ENCODE measurements at regions not wholly inside any gene's neighbourhood (a gene's known extent, or its start where the extent isn't known, plus 50 kb on each side); places are given as distances from the start of the nearest gene placed in this dataset.

DNA sequence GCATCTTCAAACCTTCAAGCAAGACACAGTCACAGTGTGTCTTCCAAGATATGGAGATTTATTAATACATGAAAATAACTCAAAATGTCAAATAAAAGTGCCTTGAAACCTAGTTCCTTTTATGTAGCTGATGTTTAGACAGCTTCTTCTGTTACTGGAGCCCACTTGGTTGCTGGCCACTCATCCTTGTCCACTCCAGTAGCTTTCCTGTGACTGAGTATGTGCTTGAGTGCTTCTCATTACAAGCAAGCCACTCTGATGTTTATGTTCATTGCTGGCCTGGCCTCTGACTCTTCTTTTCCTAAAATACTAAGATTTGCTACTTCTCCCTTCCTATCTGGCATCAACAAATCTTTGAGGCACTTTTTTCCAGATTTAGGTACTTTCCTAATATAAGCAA lies 545.2 kb upstream of the MAN1A1 start:
- Mint-ChIP-seq H3K36me3 (no peaks in the 10 kb centered on the region), H3K27ac (no peak overlapping the region), H3K4me3 (no peak overlapping the region), H3K9me3 (peaks cover 0 to 2% (median 2%) of the 10 kb centered on the region in 7 donors), H3K27me3 (ENCODE audit: low read depth in 3 of 3) (peaks cover 0 to 1% (median 0%) of the 10 kb centered on the region in 3 donors), H3K4me1 (peaks cover 10% of the 10 kb centered on the region)
- Histone ChIP-seq H3K4me1 (ENCODE audit: control insufficient read depth in 1 of 2, insufficient read depth in 2 of 2, low read length in 2 of 2) (no peaks in the 10 kb centered on the region), H3K4me2 (replicated peaks; ENCODE audit: extremely low read depth, low read length, poor library complexity, severe bottlenecking) (no peak overlapping the region), H4K20me1 (ENCODE audit: insufficient read depth, low read length) (no peaks in the 10 kb centered on the region), H3K27ac (ENCODE audit: low read depth in 1 of 2, low read length in 2 of 2) (no peak overlapping the region), H3K4me3 (replicated peaks in 1 of 3; ENCODE audit: low read depth in 2 of 3, low read length in 3 of 3) (no peak overlapping the region), H3K9me3 (replicated peaks in 1 of 2; ENCODE audit: control insufficient read depth in 1 of 2, insufficient read depth in 1 of 2, low read length in 2 of 2) (no peaks in the 10 kb centered on the region), H3K9ac (ENCODE audit: insufficient read depth, low read length, poor library complexity, severe bottlenecking) (no peak overlapping the region), H2AFZ (ENCODE audit: insufficient read depth, low read depth, low read length, poor library complexity, severe bottlenecking) (no peak overlapping the region), H3K27me3 (ENCODE audit: control insufficient read depth in 2 of 2, insufficient read depth in 2 of 2, low read length in 2 of 2) (no peaks in the 10 kb centered on the region), H3K36me3 (replicated peaks in 1 of 2; ENCODE audit: control insufficient read depth in 1 of 2, insufficient read depth in 2 of 2, low read length in 2 of 2) (no peaks in the 10 kb centered on the region), H3K79me2 (ENCODE audit: insufficient read depth, low read length) (no peaks in the 10 kb centered on the region)
- TF ChIP-seq, protein P1, sequence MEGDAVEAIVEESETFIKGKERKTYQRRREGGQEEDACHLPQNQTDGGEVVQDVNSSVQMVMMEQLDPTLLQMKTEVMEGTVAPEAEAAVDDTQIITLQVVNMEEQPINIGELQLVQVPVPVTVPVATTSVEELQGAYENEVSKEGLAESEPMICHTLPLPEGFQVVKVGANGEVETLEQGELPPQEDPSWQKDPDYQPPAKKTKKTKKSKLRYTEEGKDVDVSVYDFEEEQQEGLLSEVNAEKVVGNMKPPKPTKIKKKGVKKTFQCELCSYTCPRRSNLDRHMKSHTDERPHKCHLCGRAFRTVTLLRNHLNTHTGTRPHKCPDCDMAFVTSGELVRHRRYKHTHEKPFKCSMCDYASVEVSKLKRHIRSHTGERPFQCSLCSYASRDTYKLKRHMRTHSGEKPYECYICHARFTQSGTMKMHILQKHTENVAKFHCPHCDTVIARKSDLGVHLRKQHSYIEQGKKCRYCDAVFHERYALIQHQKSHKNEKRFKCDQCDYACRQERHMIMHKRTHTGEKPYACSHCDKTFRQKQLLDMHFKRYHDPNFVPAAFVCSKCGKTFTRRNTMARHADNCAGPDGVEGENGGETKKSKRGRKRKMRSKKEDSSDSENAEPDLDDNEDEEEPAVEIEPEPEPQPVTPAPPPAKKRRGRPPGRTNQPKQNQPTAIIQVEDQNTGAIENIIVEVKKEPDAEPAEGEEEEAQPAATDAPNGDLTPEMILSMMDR (IDR thresholded peaks at IDR 0.05) = no peak
- intact Hi-C loops (cut with micrococcal nuclease) = no loop called here
- no peak for DNase-seq

DNA sequence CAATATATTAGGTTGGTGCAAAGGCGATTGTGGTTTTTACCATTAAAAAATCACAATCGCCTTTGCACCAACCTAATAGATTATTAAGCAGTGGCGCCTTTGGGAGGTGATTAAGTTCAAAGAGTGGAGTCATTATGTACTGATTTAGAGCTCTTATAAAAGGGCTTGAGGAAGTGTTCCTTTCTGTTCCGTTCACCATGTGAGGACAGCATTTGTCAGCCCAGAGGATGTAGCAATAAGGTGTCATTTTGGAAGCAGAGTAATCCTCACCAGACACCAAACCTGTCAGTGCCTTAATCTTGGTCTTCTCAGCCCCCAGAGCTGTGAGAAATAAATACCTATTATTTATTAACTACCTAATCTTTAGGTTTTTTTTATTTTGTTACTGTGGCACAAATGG lies 542.1 kb upstream of the MAN1A1 start:
- no peak overlapping the region for H3K4me2 ChIP-seq (replicated peaks; ENCODE audit: extremely low read depth, low read length, poor library complexity, severe bottlenecking)
- Mint-ChIP-seq H3K27ac (no peak overlapping the region), H3K4me3 (no peak overlapping the region), H3K36me3 (no peaks in the 10 kb centered on the region), H3K4me1 (no peaks in the 10 kb centered on the region), H3K9me3 (peaks cover 0 to 7% (median 1%) of the 10 kb centered on the region in 7 donors), H3K27me3 (ENCODE audit: low read depth in 3 of 3) (peaks cover 0 to 1% (median 0%) of the 10 kb centered on the region in 3 donors)
- TF ChIP-seq, protein P1 (IDR thresholded peaks at IDR 0.05) = no peak
- no peak overlapping the region for H3K9ac ChIP-seq (ENCODE audit: insufficient read depth, low read length, poor library complexity, severe bottlenecking)
- intact Hi-C loops (cut with micrococcal nuclease) = no loop called here
- no peaks in the 10 kb centered on the region for H3K4me1 ChIP-seq (ENCODE audit: control insufficient read depth in 1 of 2, insufficient read depth in 2 of 2, low read length in 2 of 2)
- no peak overlapping the region for H2AFZ ChIP-seq (ENCODE audit: insufficient read depth, low read depth, low read length, poor library complexity, severe bottlenecking)
- H3K4me3 ChIP-seq (replicated peaks in 1 of 3; ENCODE audit: low read depth in 2 of 3, low read length in 3 of 3) = no peak overlapping the region
- no peaks in the 10 kb centered on the region for H3K36me3 ChIP-seq (replicated peaks in 1 of 2; ENCODE audit: control insufficient read depth in 1 of 2, insufficient read depth in 2 of 2, low read length in 2 of 2)
- DNase-seq = no peak
- H3K9me3 ChIP-seq (replicated peaks in 1 of 2; ENCODE audit: control insufficient read depth in 1 of 2, insufficient read depth in 1 of 2, low read length in 2 of 2) = no peaks in the 10 kb centered on the region
- H4K20me1 ChIP-seq (ENCODE audit: insufficient read depth, low read length) = no peaks in the 10 kb centered on the region
- no peaks in the 10 kb centered on the region for H3K27me3 ChIP-seq (ENCODE audit: control insufficient read depth in 2 of 2, insufficient read depth in 2 of 2, low read length in 2 of 2)
- whole genome bisulfite sequencing (ENCODE audit: insufficient coverage) = 100% methylated on average over 1 of the region's 4 CpGs
- no peak overlapping the region for H3K27ac ChIP-seq (ENCODE audit: low read depth in 1 of 2, low read length in 2 of 2)
- no peaks in the 10 kb centered on the region for H3K79me2 ChIP-seq (ENCODE audit: insufficient read depth, low read length)
